Lung (tissue), 11 donors: ENCODE measurements at regions not wholly inside any gene's neighbourhood (a gene's known extent, or its start where the extent isn't known, plus 50 kb on each side); places are given as distances from the start of the nearest gene placed in this dataset.

Experiments
- ATAC-seq: fragments of 200-7000 bp; cut with Tn5 transposase; one replicate; pipeline ENCODE4 v1.9.1; 2020; ENCODE audit warnings: moderate number of reproducible peaks; ENCODE audit not compliant: insufficient read depth, low FRiP score
- DNase-seq, 3 donors: peaks; one replicate each; pipeline ENCODE4 v3.0.0-alpha.2; 2013 to 2017
- H3K27ac ChIP-seq, 2 donors: one replicate each; pipeline ENCODE4 v1.5.1; 2013; ENCODE audit warnings: mild to moderate bottlenecking in 2 of 2, moderate library complexity in 2 of 2, control low read depth in 1 of 2, inconsistent platforms in 1 of 2, low read depth in 1 of 2, low read length in 1 of 2
- H3K27me3 ChIP-seq, 3 donors: one replicate each; pipeline ENCODE4 v1.5.1; 2013; ENCODE audit warnings: low read length in 2 of 3; ENCODE audit not compliant: control insufficient read depth in 3 of 3, insufficient read depth in 3 of 3
- H3K36me3 ChIP-seq, 4 donors: one replicate each; pipeline ENCODE4 v1.5.1; 2013; ENCODE audit warnings: low read length in 4 of 4, mild to moderate bottlenecking in 1 of 4, moderate library complexity in 1 of 4; ENCODE audit not compliant: control insufficient read depth in 4 of 4, insufficient read depth in 4 of 4
- H3K4me1 ChIP-seq, 5 donors: one replicate each; pipeline ENCODE4 v1.5.1; 2013; ENCODE audit warnings: low read length in 5 of 5, mild to moderate bottlenecking in 2 of 5, moderate library complexity in 1 of 5; ENCODE audit not compliant: control insufficient read depth in 5 of 5, insufficient read depth in 5 of 5
- H3K4me3 ChIP-seq: one replicate; pipeline ENCODE4 v1.5.1; 2013; ENCODE audit warnings: mild to moderate bottlenecking, control low read depth, moderate library complexity
- H3K9ac ChIP-seq, 2 donors: one replicate each; pipeline ENCODE4 v1.5.1; 2013; ENCODE audit warnings: low read length in 2 of 2, control low read depth in 1 of 2; ENCODE audit not compliant: insufficient read depth in 1 of 2
- H3K9me3 ChIP-seq, 4 donors: one replicate each; pipeline ENCODE4 v1.5.1; 2013; ENCODE audit warnings: low read length in 3 of 4, mild to moderate bottlenecking in 1 of 4, moderate library complexity in 1 of 4; ENCODE audit not compliant: control insufficient read depth in 4 of 4, insufficient read depth in 3 of 4
- WGBS, 2 donors: extraction: QIAGEN DNeasy Blood & Tissue Kit; methylation state at CpG; one replicate each; pipeline ENCODE4 v1.1.7; 2013; 5-methylcytosine and 5-hydroxymethylcytosine counted together
- TF ChIP-seq, protein P1 (sequence below): IDR thresholded peaks from 2 replicates; pipeline ENCODE4 v1.5.1; 2012; ENCODE audit warnings: mild to moderate bottlenecking; ENCODE audit errors: control extremely low read depth, extremely low read depth
- donor health status: control.
- donor health status: control.
- donor health status: Bipolar disorder and iron deficiency.
- donor health status: healthy.
- donor health status: DM: yes; HTN: yes; CAD: no.

DNA sequence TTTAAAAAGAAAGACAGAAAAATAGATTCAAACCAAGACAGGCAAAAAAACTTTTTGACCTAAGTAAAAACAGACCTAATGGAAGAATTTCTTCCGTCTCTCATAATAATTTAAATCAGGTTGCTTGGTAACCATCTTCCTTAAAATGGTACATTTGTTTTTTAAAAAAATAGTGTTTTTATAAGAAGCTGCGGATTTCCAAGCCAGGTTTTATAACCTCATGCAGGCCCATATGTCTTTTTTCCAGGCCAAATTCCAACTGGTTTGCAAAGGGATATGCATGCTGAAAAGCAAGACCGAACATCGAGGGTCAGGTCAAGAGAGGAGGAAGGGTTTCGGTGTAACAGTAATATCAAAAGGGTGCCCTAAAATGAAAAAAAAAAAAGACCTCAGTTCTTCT, 172.9 kb downstream of the MAIP1 start:
- WGBS, 2 donors = 94 to 96% methylated on average over 5 of the region's 5 CpGs
- H3K4me1 ChIP-seq = peaks cover 0 to 6% (median 4%) of the 10 kb centered on the region in 5 donors
- H3K27ac ChIP-seq = no peak overlapping the region

DNA sequence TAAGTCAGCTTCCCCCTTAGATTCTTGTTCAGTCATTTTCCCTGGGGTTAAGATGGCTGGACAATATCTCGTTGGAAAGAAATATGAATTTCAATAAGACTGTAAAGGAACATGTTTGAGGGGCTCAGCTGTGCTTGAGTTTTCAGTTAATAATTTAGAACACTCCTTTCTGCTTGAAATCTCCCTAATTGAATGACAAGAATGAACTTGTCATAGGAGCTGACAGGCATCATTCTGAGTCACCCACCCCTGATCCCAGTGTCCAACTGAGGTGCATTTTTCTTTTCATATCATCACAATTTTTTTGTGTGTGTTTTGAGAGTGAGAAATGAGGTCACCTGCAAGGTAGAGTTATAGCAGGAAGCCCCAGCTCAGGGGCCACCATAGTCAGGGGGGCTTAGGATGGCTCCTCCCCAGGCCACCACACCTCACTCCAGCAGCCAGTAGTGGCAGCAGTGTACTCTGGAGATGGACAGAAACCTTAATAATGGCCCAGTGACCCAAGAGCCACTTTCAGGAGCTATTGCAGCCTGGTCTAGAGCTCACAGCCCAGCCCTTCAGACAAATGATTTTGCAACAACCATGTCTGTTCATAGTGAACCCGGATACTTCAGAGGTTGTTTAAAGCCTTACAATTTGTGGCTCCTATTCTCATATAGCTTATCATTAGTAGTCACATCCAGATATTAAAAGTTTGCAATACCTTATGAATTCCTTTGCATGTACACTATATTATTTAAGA, 174.5 kb downstream of the MAIP1 start:
- WGBS, 2 donors = 78 to 81% methylated on average over 2 of the region's 2 CpGs
- no peak for ATAC-seq
- no peak for DNase-seq
- no peaks in the 10 kb centered on the region for H3K36me3 ChIP-seq
- H3K27me3 ChIP-seq = no peaks in the 10 kb centered on the region
- peaks cover 0 to 6% (median 4%) of the 10 kb centered on the region in 5 donors for H3K4me1 ChIP-seq
- TF ChIP-seq, protein P1, sequence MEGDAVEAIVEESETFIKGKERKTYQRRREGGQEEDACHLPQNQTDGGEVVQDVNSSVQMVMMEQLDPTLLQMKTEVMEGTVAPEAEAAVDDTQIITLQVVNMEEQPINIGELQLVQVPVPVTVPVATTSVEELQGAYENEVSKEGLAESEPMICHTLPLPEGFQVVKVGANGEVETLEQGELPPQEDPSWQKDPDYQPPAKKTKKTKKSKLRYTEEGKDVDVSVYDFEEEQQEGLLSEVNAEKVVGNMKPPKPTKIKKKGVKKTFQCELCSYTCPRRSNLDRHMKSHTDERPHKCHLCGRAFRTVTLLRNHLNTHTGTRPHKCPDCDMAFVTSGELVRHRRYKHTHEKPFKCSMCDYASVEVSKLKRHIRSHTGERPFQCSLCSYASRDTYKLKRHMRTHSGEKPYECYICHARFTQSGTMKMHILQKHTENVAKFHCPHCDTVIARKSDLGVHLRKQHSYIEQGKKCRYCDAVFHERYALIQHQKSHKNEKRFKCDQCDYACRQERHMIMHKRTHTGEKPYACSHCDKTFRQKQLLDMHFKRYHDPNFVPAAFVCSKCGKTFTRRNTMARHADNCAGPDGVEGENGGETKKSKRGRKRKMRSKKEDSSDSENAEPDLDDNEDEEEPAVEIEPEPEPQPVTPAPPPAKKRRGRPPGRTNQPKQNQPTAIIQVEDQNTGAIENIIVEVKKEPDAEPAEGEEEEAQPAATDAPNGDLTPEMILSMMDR = no peak
- peaks cover 0 to 1% (median 0%) of the 10 kb centered on the region in 4 donors for H3K9me3 ChIP-seq
- H3K4me3 ChIP-seq = no peak overlapping the region
- H3K9ac ChIP-seq = no peak overlapping the region
- H3K27ac ChIP-seq = no peak overlapping the region

More for the DNA sequence above, 172.9 kb downstream of the MAIP1 start:
- H3K4me3 ChIP-seq = no peak overlapping the region
- no peaks in the 10 kb centered on the region for H3K27me3 ChIP-seq
- ATAC-seq = no peak
- H3K9me3 ChIP-seq = peaks cover 0 to 1% (median 0%) of the 10 kb centered on the region in 4 donors
- H3K36me3 ChIP-seq = no peaks in the 10 kb centered on the region
- TF ChIP-seq, protein P1 = no peak
- no peak overlapping the region for H3K9ac ChIP-seq
- DNase-seq = no peak

DNA sequence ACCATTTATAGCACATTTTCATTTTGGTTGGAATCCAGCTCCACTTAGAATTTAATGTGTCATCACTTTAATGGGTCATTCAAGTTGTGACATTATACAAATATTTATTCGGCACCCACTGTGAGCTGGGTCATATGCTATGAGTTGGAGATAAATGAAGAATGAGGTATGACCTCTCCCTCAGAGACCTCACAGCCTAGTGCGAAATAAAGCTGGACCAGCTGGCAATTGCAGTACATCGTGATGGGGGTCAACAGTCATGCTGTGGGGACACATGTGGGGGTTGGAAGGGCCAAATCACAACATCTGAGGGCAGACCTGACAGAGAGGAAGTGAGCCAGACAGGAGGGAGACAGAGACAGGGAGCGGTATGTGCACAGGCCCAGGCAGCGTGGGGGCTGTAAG, 175.4 kb downstream of the MAIP1 start:
- TF ChIP-seq, protein P1 = no peak
- no peak overlapping the region for H3K27ac ChIP-seq
- DNase-seq (peak; percentile 31 to 49 (median 40)), ATAC-seq (no peak)
- no peak overlapping the region for H3K4me3 ChIP-seq
- peaks cover 0 to 6% (median 2%) of the 10 kb centered on the region in 5 donors for H3K4me1 ChIP-seq
- no peak overlapping the region for H3K9ac ChIP-seq
- 47 to 60% methylated on average over 5 of the region's 5 CpGs for WGBS, 2 donors
- no peaks in the 10 kb centered on the region for H3K27me3 ChIP-seq
- no peaks in the 10 kb centered on the region for H3K36me3 ChIP-seq
- peaks cover 0 to 1% (median 0%) of the 10 kb centered on the region in 4 donors for H3K9me3 ChIP-seq

DNA sequence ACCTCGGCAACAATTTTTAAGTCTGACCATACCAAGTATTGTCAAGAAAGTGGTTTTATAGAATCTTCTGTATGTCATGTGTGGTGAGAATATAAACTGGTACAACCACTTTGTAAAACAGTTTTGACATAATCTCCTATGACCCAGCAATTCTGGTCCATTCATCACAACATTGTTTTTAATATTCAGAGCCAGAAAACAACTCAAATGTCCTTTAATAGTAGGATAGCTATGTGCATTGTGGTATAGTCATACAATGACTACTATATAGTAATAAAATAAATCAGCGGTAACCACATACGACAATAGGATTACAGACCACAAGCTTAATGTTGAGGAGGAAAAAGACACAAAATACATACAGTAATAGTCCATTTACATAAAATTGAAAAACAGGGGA, 175.2 kb upstream of the SPATS2L start:
- Histone ChIP-seq H3K9me3 (peaks cover 0 to 1% (median 0%) of the 10 kb centered on the region in 4 donors), H3K36me3 (no peaks in the 10 kb centered on the region), H3K9ac (no peak overlapping the region), H3K27me3 (no peaks in the 10 kb centered on the region), H3K4me1 (peaks cover 0 to 6% (median 2%) of the 10 kb centered on the region in 5 donors), H3K27ac (no peak overlapping the region), H3K4me3 (no peak overlapping the region)
- no peak for ATAC-seq
- TF ChIP-seq, protein P1 = no peak
- no peak for DNase-seq
- WGBS, 2 donors = 93% methylated on average over 3 of the region's 3 CpGs
